Brain microvascular endothelial cell (primary cell): ENCODE measurements at regions not wholly inside any gene's neighbourhood (a gene's known extent, or its start where the extent isn't known, plus 50 kb on each side); places are given as distances from the start of the nearest gene placed in this dataset.

Experiments
- DNase-seq: peaks from one replicate; pipeline ENCODE4 v3.0.0-alpha.2; 2020
- H3K27ac ChIP-seq: fragments of 250-450 bp; sonication (Bioruptor Pico); 2 replicates; pipeline ENCODE4 v1.5.1; 2020; ENCODE audit warnings: mild to moderate bottlenecking, moderate library complexity
- H3K27me3 ChIP-seq: fragments of 250-450 bp; sonication (Bioruptor Pico); replicated peaks from 2 replicates; pipeline ENCODE4 v1.5.1; 2020; ENCODE audit warnings: mild to moderate bottlenecking
- H3K36me3 ChIP-seq: fragments of 250-450 bp; sonication (Bioruptor Pico); replicated peaks from 2 replicates; pipeline ENCODE4 v1.5.1; 2020; ENCODE audit warnings: mild to moderate bottlenecking
- H3K4me3 ChIP-seq: 2 replicates; pipeline ENCODE4 v1.5.1; 2011; ENCODE audit warnings: low read depth, mild to moderate bottlenecking, control low read depth, low read length, moderate library complexity
- in situ Hi-C: cut with HindIII; loops from 2 replicates; pipeline ENCODE4 v1.10.0; 2017; ENCODE audit warnings: low sequenced_read_pairs, low pct_ligation_motif_present
- TF ChIP-seq, protein P1 (sequence below): IDR thresholded peaks from 2 replicates; pipeline ENCODE4 v1.5.1; 2011; ENCODE audit warnings: low read depth, mild to moderate bottlenecking, moderate library complexity, low read length, control low read depth, inconsistent platforms; ENCODE audit errors: missing control alignments

DNA sequence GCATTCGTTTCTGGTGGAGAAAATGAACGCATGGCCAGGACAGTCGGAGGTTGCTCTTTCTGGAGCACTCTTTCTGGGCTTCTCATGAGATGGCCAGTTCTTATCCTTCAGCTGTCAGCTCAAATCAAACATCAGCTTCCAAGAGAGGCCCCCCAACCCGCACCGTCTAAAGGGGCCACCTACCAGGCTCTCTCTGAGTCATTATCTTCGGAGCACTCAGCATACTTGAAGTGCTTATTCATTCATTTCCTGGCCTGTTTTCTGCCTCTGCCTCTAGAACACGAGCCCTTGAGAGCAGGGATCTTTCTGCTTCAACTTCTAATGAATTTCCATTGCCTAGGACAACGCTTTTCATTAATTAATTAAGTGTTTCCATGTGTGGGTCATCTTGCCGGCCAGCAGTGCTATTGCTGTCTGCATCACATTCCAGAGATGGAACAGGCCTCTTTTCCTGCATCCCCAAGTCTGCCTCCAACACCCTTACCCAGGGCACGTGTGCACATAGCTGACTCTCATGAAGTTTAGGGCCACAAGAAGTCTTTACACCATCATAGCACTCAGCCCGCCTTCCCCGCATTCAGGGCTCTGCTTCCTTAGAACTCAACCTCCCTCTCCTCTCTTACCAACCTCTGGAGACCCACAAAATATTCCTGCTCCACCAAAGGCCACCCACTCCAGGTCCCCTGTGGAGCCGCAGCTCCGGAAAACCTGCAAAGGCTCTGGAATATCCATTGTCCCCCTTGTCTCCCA lies 52.1 kb upstream of the LAPTM5 start:
- peak; percentile 86 for DNase-seq
- Histone ChIP-seq H3K36me3 (no peaks in the 10 kb centered on the region), H3K27ac (peak overlapping the region; percentile 36), H3K4me3 (no peak overlapping the region), H3K27me3 (no peaks in the 10 kb centered on the region)
- in situ Hi-C loops: no loop called here
- TF ChIP-seq, protein P1, sequence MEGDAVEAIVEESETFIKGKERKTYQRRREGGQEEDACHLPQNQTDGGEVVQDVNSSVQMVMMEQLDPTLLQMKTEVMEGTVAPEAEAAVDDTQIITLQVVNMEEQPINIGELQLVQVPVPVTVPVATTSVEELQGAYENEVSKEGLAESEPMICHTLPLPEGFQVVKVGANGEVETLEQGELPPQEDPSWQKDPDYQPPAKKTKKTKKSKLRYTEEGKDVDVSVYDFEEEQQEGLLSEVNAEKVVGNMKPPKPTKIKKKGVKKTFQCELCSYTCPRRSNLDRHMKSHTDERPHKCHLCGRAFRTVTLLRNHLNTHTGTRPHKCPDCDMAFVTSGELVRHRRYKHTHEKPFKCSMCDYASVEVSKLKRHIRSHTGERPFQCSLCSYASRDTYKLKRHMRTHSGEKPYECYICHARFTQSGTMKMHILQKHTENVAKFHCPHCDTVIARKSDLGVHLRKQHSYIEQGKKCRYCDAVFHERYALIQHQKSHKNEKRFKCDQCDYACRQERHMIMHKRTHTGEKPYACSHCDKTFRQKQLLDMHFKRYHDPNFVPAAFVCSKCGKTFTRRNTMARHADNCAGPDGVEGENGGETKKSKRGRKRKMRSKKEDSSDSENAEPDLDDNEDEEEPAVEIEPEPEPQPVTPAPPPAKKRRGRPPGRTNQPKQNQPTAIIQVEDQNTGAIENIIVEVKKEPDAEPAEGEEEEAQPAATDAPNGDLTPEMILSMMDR: no peak

DNA sequence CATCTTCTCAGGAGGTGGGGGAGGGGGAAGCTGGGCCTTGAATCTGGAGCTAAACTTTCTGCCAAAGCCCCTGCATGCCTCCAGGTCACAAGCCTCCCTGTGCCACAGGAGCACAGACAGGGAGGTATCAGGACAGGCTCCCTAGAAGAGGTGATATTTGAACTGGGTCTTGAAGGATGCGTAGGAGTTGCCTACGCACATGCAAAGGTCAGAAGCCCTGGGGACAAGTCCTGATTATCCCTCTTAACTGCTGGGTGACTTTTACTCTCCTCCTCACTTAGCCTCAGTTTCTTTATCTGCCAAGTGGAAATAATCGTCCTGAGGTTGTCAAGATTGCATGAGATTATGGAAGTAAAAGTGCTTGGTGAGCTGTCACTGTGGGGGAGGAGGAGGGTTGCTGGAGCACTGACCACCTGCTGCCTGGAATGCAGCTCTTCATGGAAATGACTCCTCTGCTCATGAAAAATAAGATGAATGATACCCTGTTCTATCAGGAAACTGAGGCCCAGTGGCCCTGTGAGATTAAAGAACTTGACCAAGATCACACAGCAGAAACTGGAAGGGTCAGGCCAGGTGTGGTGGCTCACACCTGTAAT lies 50.6 kb upstream of the LAPTM5 start:
- Histone ChIP-seq H3K36me3 (no peaks in the 10 kb centered on the region), H3K4me3 (no peak overlapping the region), H3K27me3 (no peaks in the 10 kb centered on the region), H3K27ac (no peak overlapping the region)
- DNase-seq: no peak
- in situ Hi-C loops: no loop called here
- TF ChIP-seq, protein P1: no peak

DNA sequence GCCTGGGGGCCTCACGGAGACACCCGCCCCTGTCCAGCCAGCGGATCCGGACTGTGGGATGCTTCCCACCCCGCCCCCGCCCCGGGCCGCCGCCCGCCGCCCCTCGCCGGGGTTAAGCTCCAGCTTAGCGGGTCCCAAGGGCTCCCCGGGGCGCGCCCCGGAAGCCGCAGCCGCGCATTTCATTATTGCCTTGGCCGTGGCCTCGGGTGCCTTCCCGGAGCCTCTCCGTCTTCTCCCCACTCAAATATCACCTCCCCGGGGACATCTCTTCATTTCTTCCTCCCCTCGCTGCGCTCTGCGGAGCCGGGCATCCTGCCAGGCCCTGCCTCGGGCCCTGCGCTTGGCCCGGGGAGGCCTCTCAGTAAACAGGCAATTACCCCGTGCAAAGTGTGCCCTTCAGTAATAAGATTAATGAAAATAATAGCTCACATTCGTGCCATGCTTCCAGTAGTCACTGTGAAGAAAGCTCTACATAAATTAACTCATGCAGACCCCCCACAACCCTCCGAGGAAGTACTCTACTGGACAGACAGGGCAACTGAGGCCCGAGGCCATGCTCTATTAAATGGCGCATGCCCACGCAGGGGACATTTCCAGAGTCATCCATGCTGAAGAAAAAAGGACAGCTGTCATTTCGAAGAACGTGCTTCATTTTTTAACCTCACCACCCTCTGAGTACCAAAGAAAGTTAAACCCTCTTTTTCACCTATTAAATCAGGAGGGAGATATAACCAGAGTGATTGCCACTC lies 49.9 kb upstream of the LAPTM5 start:
- Histone ChIP-seq H3K27ac (no peak overlapping the region), H3K4me3 (no peak overlapping the region), H3K27me3 (no peaks in the 10 kb centered on the region), H3K36me3 (no peaks in the 10 kb centered on the region)
- TF ChIP-seq, protein P1: no peak
- no peak for DNase-seq
- in situ Hi-C loops: no loop called here
